Midbrain (tissue), 1 donor: ENCODE measurements at regions not wholly inside any gene's neighbourhood (a gene's known extent, or its start where the extent isn't known, plus 50 kb on each side); places are given as distances from the start of the nearest gene placed in this dataset.
"Not testable (repeated sequence)": the region's sequence is repeated elsewhere in the genome, so short reads cannot be mapped to it uniquely, and the experiment has no call there.

ENCODE experiments used
- DNase-seq: peaks from one replicate; lab custom pipeline; 2025; lab: John Stamatoyannopoulos, UW

DNA sequence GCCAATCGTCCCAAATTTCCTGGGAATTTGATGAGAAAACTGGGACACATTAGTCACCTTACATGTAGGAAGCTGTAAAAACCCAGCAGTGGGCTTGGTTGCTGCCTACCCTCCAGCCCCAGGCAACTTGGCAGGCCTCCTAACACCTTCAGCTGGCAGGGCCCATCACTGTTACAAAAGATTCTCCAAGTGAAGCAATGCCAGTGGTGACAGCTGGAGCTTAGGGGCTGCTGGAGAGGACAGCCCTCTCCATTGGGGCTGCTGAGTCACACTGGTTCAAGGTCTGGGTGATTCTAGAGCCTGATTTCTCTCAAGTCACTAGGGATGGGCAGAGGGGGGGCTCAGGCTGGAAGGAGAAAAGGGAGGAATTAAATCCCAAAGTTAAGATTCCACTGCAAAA, 180.6 kb downstream of the COPRS start:
- no peak for DNase-seq

DNA sequence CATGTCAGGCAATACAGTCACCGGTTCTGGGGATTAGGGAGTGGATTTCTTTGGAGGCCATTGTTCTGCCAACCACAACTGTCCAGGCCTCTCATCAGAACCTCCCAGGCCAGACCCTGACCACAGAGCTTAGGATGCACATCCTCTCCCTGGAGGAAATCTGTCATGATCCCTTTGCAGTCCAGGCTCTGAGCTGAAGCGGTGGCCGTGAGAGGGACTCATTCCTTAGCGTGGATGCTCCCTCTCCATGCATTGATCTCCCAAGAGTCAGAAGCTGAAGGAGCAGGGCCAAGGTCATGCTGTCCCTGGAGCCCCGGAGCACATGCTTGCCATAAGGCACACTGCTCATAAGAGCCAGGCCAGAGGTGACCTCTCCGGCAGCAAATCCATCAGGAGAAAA, 181.4 kb downstream of the COPRS start:
- no peak for DNase-seq

DNA sequence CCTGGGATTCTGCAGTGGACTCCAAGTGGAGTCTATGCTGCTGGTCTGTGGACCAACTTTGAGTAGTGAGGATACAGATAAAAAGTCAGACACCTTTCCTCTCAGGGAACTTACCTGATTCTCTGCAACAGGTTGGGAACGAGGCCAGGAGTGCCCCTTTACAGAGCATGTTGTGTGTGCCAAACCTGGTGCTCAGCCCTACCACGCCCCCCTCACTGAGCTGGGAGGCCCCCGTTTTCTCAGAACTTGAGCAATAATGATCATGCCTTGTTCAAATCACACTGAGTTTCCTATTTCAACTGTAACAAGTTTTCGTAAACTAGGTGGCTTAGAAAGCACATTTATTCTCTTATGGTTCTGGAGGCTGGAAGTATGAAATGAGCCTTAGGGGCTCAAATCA, 182.0 kb downstream of the COPRS start:
- DNase-seq: no peak

DNA sequence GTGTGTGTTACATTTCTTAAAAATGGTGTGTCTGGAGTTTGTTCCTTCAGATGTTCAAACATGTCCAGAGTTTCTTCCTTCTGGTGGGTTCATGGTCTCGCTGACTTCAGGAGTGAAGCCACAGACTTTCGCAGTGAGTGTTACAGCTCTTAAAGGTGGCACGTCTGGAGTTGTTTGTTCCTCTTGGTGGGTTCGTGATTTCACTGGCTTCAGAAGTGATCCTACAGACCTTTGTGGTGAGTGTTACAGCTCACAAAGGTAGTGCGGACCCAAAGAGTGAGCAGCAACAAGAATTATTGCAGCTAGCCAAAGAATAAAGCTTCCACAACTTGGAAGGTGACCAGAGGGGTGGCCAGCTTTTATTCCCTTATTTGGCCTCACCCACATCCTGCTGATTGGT, 183.7 kb downstream of the COPRS start:
- not testable (repeated sequence) for DNase-seq

DNA sequence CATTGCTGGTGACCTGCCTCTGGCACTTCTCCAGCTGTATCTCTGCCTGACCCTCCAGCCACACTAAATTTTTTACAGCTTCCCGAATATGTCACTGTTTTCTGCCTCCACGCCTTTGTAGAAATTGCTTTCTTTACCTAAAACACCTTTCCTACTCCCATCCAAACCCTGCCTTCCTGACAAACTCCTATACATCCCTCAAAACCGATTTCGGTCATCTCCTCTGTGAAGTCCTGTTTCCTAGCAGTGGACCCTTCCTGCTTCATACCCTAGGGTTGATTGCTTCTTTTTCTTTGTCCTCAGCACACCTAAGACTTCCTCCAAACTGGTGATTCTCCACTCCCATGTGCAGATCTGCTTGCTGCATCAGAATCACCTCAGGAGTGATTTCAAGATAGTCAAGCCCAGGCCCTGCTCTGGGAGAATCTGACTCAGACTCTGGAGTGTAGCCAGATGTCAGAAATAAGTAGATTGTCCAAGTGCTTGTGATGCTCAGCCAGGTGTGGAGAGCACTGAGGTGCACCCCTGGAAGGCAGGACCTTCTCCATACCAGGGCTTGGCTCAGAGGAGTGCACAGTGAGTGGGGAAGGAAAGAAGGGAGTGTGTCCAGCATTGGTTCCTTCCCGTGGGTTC, 184.2 kb downstream of the COPRS start:
- no peak for DNase-seq

DNA sequence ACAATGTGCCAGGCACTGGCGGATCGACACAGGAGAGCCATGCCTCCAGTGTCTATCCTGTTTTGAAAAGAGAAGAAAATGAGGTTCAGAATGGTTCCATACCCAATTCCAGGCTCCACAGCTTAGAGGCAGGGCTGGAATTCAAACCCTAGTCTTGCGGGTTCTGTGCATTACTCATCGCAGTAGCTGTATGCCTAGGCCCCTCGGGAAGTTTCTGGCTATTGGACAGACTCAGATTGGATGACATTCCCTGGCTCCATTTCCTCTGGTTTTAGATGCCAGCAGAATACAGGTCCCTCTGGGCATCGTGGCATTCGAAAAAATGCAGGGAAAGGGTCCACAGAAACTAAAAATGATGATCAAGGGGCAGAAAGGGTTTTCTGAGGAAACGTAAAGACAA, 184.7 kb downstream of the COPRS start:
- no peak for DNase-seq

DNA sequence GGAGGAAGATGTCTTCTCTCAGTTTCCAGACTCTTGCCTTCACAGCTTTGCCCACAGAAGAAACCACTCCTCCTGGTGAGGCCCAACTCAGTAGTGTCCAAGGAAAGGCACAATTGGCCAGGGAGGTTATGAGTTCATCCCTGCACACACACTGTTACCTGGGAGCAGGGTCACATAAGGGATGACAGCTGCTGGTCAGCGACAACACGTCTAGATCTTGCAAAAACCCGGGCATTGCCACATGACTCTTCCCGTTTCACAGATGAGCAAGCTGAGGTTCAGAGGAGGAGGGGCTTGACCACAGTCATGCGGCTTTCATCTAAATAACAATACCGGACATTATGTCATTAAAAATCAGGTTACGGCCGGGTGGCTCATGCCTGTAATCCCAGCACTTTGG, 186.0 kb downstream of the COPRS start:
- no peak for DNase-seq

DNA sequence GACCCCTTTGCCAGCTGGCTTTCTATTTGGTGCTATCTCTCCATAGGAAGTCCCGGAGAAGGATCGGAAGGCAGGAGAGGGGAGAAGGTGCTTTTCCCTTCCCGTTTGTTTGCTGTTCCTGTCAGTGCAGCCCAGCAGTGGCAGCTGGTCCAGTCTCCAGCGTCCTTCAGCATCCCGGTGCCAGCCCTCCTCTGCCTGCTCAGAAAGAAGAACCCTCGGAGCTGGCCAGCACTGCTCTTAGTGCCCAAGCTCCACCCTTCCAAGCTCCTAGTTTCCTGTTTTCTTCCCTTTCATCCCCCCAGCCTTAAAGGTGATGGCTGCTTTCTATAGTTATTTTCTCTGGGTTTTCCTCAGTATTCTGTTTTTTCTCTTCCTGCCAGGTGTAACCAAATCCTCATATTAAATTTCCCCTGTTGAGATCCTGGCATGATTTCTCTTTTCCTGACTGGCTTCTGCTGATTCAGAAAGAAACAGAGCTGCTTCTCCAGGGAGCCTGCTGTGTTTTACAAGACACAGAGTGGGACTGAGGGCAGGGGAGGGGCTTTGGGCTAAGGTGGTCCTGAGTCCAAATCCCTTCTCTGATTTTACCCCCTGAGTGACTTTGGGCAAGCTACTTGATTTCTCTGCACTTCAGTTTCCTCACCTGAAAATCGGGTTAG, 186.8 kb downstream of the COPRS start:
- DNase-seq: no peak

DNA sequence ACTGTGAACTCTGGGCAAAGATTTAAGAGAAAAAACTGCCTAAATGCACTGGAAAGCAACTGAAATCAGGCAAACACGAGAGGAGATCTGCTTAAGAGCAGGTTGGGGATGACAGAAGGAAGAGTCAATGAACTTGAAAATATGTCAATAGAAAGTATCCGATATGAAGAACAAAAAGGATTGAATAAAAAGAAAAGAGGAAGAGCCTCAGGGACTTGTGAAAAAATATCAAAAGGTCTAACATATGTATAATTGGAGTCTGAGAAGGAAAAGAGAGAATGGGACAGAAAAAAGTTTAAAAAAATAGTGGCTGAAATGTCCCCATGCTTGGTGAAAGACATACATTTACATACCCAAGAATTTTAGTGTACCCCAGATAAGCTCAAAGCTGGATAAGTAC, 195.5 kb downstream of the COPRS start:
- DNase-seq: no peak

DNA sequence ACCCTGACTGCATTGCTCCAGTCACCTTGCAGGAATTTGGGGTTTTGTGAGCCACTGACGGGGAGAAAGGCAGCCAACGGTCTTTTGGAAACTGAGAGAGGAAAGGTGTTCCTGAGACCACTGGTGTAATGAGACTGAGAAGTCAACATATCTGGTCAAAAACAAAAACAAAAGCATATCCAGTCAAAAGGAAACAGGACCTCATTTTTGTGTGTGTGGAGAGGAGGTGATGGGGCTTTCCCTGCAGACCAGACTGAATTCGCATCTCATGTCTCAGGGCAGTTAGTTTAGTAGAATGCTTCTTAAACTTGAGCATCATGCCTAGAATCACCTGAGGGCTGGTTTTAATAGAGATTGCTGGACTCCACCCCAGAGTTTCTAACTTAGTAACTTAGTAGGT, 198.4 kb downstream of the COPRS start:
- no peak for DNase-seq

DNA sequence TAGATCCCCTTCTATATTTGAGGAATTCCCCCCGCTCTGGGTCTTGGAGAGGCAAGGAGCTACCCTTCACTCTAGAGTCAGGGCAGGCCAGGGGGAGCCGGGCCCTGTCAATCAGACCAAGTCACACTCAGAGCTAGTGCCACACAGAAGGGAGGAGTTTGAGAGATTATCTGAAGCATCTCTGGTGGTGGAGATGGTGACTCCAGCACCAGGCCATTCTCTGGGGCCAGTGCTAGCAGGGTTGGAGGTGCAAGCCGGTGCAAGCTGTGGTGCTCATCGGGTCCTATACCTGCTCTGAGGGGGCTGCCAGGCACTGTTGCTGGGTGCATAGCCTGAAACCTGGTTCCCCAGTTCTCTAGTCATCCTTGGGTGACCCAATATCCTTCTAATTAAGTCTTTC, 201.2 kb downstream of the COPRS start:
- no peak for DNase-seq

DNA sequence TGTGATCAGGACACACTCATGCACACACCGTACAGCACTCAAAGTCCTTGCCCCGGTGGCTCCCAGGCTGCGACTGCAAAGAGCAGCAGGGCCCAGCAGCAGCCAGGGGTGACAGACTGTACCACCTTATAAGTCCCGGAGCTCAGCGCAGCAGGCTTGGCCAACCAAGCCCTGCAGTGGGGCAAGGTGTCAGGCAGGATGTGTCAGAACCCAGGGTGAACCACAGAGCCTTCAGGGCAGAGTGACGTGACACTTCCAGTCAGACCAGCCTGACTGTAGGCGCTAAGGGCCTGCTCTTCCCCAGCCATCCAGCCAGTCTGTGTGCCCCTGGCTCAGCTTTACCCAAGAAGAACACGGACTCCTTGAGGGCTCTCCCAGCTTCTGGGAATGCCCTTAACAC, 204.1 kb downstream of the COPRS start:
- DNase-seq: no peak

DNA sequence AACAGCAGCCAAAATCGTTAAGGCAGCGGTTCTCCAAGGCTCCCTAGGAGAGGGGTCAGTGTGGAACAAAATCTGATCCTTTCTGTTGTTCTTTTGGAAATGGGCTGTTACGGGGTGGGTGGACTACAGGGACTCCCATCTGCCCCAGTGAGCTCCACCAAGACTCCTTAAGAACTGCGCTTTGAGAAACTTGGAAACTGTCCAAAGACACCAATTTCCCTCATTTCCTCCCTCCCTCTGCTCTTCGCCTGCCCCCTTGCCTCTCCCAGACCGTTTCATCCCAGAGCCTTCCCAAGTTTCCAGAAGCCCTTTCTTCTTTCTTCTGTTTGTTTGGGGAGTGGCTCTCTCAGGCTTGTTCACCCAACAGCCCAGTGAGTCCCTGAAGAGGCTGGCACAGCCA, 205.4 kb downstream of the COPRS start:
- no peak for DNase-seq

DNA sequence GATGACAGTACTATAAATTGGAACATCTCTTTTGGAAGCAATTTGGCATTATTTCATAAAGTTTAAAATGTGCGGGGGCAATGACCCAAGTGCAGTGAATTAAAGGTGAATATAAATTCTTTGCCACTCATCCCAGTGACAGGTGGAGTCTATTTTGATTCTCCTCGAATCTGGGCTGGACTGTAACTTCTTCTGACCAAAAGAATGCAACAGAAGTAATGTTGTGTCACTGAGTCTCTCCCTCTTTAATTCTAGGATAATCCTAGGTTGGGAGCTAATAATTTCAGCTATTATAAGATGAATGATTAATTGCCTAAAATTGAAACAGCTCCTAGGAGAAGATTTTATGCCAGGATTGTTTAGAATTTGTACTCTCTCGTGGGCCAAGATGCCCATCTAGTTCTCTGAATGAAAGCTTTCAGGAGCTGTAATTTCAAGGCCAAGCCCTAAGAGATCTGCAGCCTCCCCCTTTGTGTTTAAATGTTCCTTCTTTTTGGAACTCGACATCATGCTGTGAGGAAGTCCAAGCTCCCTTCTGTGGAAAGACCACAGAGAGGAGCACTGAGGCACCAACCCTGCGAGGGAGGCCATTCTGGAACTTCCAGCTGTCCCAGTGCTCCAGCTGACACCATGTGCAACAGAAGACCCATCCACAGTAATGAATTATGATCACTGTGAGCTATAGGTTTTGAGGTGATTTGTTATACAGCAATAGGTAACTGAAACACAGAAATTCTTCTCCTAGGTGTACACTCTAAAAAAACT, 208.1 kb downstream of the COPRS start:
- DNase-seq: no peak

DNA sequence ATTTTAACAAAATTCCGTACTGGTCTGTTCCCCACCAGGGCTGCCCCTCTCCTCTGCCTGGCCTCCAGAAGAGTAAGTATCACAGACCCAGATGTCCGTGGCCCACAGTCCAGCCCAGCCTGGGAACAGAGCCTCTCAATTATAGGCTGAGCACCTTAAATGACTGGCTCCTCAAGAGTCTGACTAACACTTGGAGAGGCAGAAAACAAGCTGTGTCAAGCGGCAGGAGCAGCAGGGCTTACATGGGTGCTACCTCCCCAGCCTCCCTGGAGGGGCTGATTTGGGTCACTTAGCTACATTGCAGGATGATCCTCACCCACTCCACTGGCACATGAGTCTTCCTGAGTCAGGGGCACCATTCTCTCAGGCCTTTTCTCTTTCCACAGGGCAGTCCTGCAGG, 209.7 kb downstream of the COPRS start:
- DNase-seq: no peak

DNA sequence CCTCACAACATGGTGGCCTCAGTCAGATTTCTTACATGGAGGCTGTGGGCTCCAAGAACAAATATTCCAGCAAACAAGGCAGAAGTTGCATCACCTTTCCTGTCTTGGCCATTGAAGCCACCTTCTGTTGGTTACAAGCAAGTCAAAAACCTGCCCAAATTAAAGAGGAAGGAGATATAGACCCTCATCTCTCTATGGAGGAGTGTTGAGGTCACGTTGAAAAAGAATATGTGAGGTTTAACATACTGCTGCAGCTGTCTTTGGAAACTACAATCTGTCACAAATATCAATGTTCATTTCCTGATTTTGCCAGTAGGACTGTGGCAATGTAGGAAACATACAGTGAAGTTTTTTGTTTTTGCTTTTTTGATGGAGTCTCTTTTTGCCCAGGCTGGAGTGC, 211.4 kb downstream of the COPRS start:
- no peak for DNase-seq

DNA sequence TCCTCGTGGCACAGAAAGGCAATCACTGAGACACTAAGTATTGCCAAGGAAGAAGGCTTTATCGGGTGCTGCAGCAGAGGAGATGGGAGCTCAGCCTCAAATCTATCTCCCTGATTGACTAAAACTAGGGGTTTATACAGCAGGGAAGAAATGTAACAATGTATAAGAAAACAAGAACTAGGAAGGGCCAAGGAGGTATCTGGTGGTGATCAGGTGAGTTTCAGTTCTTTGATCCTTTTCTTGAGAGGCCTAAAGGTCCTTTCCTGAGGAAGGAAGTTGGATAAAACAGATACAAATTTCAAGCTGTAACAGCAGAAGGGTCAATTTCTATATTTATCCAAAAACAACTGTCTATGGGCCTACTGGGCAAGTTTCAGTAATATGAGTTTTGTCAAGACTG, 212.4 kb downstream of the COPRS start:
- DNase-seq: no peak

DNA sequence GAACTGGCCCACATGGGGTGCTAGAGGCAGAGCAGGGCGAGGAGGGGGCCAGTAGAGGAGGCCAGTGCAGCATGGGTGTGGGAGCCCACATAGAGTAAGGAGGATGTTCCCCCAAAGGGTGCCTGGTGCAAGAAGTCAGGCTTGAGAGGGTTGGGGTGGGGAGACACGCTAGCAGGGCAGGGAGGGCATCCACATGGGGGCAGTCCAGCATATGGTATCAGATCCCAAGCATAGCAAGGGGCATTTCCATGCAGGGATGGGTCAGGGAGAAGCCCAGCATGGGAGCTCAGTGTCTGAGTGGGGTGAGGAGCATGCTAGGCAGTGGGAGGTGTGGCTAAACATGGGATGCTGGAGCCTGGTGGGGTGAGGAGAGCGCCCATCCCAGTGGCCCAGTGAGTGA, 213.7 kb downstream of the COPRS start:
- no peak for DNase-seq

DNA sequence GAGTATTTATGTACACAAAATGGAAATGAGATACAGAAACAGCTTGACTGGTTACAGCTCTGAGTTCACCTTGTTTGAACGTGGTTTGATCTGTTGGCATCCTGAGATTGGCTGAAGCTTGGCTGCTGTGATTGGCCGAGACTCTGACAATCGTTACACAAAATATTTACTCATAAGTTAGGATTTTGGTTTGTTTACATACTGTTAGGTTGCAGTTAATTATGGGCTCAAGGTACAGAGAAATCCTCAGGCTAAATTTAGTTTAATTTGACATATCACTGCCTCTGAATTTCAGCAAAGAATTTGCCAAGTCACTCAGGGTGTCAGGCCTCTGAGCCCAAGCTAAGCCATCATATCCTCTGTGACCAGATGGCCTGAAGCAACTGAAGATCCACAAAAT, 227.3 kb downstream of the COPRS start:
- no peak for DNase-seq

DNA sequence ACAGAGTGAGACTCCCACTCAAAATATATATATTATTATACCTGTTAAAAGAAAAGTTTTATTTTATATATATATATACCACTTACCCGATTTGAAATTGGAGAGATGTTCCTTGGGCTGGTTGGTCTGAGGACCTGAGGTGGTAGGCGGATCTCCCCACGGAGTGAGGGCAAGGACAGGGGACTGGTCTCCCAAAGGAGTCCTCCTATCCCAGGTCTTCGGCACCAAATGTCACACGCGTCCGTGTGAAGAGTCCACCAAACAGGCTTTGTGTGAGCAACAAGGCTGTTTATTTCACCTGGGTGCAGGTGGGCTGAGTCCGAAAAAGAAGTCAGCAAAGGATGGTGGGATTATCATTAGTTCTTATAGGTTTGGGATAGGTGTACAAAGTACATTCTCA, 228.2 kb downstream of the COPRS start:
- DNase-seq: not testable (repeated sequence)

DNA sequence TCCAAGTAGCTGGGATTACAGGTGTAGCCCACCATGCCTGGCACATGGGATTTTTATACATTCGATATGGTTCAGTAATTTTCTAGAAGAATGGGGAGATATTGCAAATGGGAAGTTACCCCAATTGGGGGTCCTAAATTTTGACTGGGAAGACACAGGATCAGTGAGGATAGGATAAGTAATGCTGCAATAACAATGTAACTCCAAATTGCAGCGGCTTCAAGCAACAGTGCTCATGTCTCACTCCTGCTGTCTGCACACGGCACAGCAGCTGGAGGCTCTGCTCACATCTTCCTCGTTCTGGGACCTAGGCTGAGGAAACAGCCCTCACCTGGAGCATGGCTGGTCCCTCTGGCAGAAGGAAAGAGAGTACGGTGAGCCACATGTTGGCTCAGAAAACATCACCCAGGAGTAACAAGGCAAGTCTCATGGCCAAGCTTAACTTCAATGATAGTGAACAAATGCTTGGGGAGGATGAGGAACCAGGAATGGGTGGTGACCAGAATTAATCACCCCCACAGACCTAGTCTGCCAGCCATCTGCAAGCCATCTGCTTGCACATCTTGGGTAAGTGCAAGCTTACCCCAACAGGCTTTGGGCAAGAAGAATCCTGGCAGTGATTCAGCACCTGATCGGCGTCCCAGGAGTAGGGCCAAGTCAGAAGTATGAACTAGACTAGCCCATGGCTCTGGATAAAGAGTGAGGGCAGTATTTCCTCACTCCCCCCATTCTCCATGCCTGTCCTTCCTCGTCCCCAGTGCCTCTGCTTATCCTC, 229.2 kb downstream of the COPRS start:
- DNase-seq: no peak

DNA sequence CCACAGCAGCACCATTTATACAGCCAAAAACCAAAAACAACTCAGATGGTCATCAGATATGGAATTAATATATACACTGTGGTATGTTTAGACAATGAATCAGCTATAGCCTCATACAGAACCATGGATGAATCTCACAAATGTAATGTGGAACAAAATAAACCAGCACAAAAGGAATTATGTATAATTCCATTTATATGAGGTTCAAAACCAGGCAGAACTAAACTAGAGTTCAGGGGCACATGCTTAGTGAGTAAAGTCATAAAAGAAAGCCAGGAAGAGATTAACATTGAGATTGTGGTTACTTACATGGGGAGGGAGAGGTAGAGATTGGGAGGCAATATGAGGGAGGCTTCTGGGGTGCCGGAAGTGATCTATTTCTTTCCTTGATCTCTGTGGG, 231.1 kb downstream of the COPRS start:
- DNase-seq: no peak

DNA sequence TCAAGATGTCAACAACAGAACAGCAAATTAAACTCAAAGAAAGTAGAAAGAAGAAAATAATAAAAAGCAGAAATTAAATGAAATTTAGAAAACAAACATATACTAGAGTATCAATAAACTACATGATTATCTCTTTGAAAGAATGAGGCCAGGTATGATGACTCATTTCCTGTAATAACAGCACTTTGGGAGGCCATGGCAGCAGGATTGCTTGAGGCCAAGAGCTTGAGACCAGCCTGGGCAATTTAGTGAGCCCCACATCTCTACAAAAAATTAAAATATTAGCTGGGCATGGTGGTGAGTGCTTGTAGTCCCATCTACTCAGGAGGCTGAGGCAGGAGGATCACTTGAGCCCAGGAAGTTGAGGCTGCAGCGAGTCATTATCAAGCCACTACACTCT, 232.5 kb downstream of the RAB11FIP4 start:
- no peak for DNase-seq
